ENCODE measurements at regions not wholly inside any gene's neighbourhood (a gene's known extent, or its start where the extent isn't known, plus 50 kb on each side); places are given as distances from the start of the nearest gene placed in this dataset.

DNA sequence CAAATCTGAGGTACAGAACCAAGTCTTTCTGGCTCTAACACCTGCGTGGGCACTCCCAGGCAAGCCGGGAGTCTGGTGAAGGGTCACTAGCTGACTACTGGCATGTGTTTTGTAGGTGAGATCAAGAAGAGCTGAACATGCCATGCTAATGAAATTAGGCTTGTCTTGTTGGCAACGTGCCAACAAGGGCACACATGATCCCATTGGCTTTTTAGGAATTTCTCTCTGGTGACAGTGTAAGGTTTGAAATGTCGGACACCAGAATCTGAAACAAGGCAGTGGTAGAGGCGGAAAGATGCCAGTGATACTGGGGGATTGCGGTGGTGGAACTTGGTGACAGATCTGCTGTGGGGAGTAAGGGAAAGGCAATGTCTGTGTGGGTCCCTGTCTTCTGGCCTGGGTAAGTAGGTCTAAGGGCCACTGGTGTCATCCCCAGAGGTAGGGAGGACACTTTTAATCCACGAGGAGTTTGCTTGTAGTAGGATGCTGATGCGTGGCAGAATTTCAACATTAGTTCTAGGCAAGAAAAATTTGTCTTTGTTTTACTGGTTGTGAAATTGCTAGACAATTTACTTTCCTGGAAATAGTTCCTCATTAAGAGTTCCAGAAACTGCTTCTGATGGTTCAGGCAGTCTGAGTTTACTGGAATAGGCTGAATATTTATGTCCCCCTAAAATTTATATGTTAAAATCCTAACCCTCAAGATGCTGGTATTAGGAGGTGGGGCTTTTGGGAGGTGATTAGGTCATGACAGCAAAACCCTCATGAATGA lies 52.6 kb upstream of the ACMSD start:
- Histone ChIP-seq H3K9me3 (ENCODE audit: control insufficient read depth, insufficient read depth, low read depth, low read length) (no peaks in the 10 kb centered on the region), H3K27ac (ENCODE audit: extremely low read depth, low read depth, low read length) (no peak overlapping the region), H3K4me1 (ENCODE audit: control insufficient read depth, insufficient read depth, low read length) (no peaks in the 10 kb centered on the region), H3K36me3 (ENCODE audit: control insufficient read depth in 2 of 2, insufficient read depth in 1 of 2, low read length in 2 of 2) (no peaks in the 10 kb centered on the region), H3K4me3 (ENCODE audit: low read depth, low read length) (no peak overlapping the region)
- TF ChIP-seq HOXD13 (CRISPR knock-in tag; IDR thresholded peaks at IDR 0.05; ENCODE audit: borderline replicate concordance) (no peak), ZNF274 (IDR thresholded peaks at IDR 0.05; ENCODE audit: low read length) (no peak), ZNF274 (tag by site-specific recombination; IDR thresholded peaks at IDR 0.05; ENCODE audit: borderline replicate concordance) (no peak), ZNF146 (tag by site-specific recombination; IDR thresholded peaks at IDR 0.05) (no peak), ZNF202 (tag by site-specific recombination; IDR thresholded peaks at IDR 0.05; ENCODE audit: borderline replicate concordance) (no peak), ELK4 (IDR thresholded peaks at IDR 0.05; ENCODE audit: borderline replicate concordance, low read depth, low read length) (no peak), ZNF776 (tag by site-specific recombination; IDR thresholded peaks at IDR 0.05; ENCODE audit: borderline replicate concordance) (no peak), ZNF221 (tag by site-specific recombination; IDR thresholded peaks at IDR 0.05; ENCODE audit: borderline replicate concordance) (no peak), ZNF292 (tag by site-specific recombination; IDR thresholded peaks at IDR 0.05; ENCODE audit: borderline replicate concordance, low read depth) (no peak), ZNF514 (tag by site-specific recombination; IDR thresholded peaks at IDR 0.05) (no peak), ZNF624 (tag by site-specific recombination; IDR thresholded peaks at IDR 0.05) (no peak), ZNF223 (tag by site-specific recombination; IDR thresholded peaks at IDR 0.05) (no peak), ZNF777 (tag by site-specific recombination; IDR thresholded peaks at IDR 0.05; ENCODE audit: borderline replicate concordance) (no peak), KLF10 (tag by site-specific recombination; IDR thresholded peaks at IDR 0.05) (no peak), ZNF19 (tag by site-specific recombination; IDR thresholded peaks at IDR 0.05; ENCODE audit: low read depth) (no peak)
- TF ChIP-seq, protein P1, sequence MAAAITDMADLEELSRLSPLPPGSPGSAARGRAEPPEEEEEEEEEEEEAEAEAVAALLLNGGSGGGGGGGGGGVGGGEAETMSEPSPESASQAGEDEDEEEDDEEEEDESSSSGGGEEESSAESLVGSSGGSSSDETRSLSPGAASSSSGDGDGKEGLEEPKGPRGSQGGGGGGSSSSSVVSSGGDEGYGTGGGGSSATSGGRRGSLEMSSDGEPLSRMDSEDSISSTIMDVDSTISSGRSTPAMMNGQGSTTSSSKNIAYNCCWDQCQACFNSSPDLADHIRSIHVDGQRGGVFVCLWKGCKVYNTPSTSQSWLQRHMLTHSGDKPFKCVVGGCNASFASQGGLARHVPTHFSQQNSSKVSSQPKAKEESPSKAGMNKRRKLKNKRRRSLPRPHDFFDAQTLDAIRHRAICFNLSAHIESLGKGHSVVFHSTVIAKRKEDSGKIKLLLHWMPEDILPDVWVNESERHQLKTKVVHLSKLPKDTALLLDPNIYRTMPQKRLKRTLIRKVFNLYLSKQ (tag by site-specific recombination; IDR thresholded peaks at IDR 0.05; ENCODE audit: borderline replicate concordance): no peak
- TF ChIP-seq, protein P2, sequence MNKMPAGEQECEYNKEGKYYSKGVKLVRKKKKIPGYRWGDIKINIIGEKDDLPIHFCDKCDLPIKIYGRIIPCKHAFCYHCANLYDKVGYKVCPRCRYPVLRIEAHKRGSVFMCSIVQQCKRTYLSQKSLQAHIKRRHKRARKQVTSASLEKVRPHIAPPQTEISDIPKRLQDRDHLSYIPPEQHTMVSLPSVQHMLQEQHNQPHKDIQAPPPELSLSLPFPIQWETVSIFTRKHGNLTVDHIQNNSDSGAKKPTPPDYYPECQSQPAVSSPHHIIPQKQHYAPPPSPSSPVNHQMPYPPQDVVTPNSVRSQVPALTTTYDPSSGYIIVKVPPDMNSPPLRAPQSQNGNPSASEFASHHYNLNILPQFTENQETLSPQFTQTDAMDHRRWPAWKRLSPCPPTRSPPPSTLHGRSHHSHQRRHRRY (tag by site-specific recombination; IDR thresholded peaks at IDR 0.05): no peak
- TF ChIP-seq, protein P3, sequence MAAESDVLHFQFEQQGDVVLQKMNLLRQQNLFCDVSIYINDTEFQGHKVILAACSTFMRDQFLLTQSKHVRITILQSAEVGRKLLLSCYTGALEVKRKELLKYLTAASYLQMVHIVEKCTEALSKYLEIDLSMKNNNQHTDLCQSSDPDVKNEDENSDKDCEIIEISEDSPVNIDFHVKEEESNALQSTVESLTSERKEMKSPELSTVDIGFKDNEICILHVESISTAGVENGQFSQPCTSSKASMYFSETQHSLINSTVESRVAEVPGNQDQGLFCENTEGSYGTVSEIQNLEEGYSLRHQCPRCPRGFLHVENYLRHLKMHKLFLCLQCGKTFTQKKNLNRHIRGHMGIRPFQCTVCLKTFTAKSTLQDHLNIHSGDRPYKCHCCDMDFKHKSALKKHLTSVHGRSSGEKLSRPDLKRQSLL (tag by site-specific recombination; IDR thresholded peaks at IDR 0.05): no peak
- TF ChIP-seq, protein P4, sequence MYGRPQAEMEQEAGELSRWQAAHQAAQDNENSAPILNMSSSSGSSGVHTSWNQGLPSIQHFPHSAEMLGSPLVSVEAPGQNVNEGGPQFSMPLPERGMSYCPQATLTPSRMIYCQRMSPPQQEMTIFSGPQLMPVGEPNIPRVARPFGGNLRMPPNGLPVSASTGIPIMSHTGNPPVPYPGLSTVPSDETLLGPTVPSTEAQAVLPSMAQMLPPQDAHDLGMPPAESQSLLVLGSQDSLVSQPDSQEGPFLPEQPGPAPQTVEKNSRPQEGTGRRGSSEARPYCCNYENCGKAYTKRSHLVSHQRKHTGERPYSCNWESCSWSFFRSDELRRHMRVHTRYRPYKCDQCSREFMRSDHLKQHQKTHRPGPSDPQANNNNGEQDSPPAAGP (tag by site-specific recombination; IDR thresholded peaks at IDR 0.05): no peak
- ChIA-PET CTCF (interaction anchor here (0.8 to 1.4 kb wide), 3 partner anchors 10 to 147 kb away, joined by 3 to 4 read pairs (median 3); no protein-coding TSS in a partner anchor), POLR2A (no interaction called here)

Measured in HEK293 (cell line).